BLaER1 (cell line): ENCODE measurements at regions not wholly inside any gene's neighbourhood (a gene's known extent, or its start where the extent isn't known, plus 50 kb on each side); places are given as distances from the start of the nearest gene placed in this dataset.

Source experiments
- H3K27ac ChIP-seq: shearing (Covaris generic); formaldehyde crosslinking; 2 replicates; pipeline ENCODE4 v1.8.1; 2022
- H3K27me3 ChIP-seq: shearing (Covaris generic); formaldehyde crosslinking; 2 replicates; pipeline ENCODE4 v1.8.1; 2022
- H3K36me3 ChIP-seq: shearing (Covaris generic); formaldehyde crosslinking; 2 replicates; pipeline ENCODE4 v1.8.1; 2022
- H3K4me1 ChIP-seq: shearing (Covaris generic); formaldehyde crosslinking; 2 replicates; pipeline ENCODE4 v1.8.1; 2022
- H3K4me2 ChIP-seq: shearing (Covaris generic); formaldehyde crosslinking; 2 replicates; pipeline ENCODE4 v1.8.1; 2022
- H3K4me3 ChIP-seq: shearing (Covaris generic); formaldehyde crosslinking; 2 replicates; pipeline ENCODE4 v1.8.1; 2022
- H3K9ac ChIP-seq: shearing (Covaris generic); formaldehyde crosslinking; 2 replicates; pipeline ENCODE4 v1.8.1; 2022
- H3K9me3 ChIP-seq: shearing (Covaris generic); formaldehyde crosslinking; 2 replicates; pipeline ENCODE4 v1.8.1; 2022
- H4K20me1 ChIP-seq: shearing (Covaris generic); formaldehyde crosslinking; 2 replicates; pipeline ENCODE4 v1.8.1; 2022
- Cebpa-rat ChIP-seq: shearing (Covaris generic); IDR thresholded peaks from 2 replicates; pipeline ENCODE4 v1.8.1; 2022

GRCh38 chr2:223414646-223415045 lies 187.5 kb downstream of the SCG2 start:
- Histone ChIP-seq H3K4me1 (peaks cover 6% of the 10 kb centered on the region), H3K27me3 (no peaks in the 10 kb centered on the region), H3K4me3 (no peak overlapping the region), H4K20me1 (no peaks in the 10 kb centered on the region), H3K4me2 (no peak overlapping the region), H3K9me3 (no peaks in the 10 kb centered on the region), H3K9ac (no peak overlapping the region), H3K36me3 (no peaks in the 10 kb centered on the region), H3K27ac (no peak overlapping the region)
- no peak for TF ChIP-seq Cebpa-rat

- TF ChIP-seq Cebpa-rat, result no peak
- Histone ChIP-seq H3K27me3 (no peaks in the 10 kb centered on the region), H3K9me3 (no peaks in the 10 kb centered on the region), H3K4me2 (no peak overlapping the region), H3K27ac (no peak overlapping the region), H3K9ac (no peak overlapping the region), H3K36me3 (no peaks in the 10 kb centered on the region), H4K20me1 (no peaks in the 10 kb centered on the region), H3K4me3 (no peak overlapping the region), H3K4me1 (peaks cover 6% of the 10 kb centered on the region)
Observed at GRCh38 chr2:223415071-223415470, 187.1 kb downstream of the SCG2 start.

GRCh38 chr2:223416815-223417610 lies 185.1 kb downstream of the SCG2 start:
- Histone ChIP-seq H3K27ac (no peak overlapping the region), H3K4me2 (no peak overlapping the region), H3K36me3 (no peaks in the 10 kb centered on the region), H3K4me3 (no peak overlapping the region), H4K20me1 (no peaks in the 10 kb centered on the region), H3K4me1 (peaks cover 6% of the 10 kb centered on the region), H3K9me3 (no peaks in the 10 kb centered on the region), H3K27me3 (no peaks in the 10 kb centered on the region), H3K9ac (no peak overlapping the region)
- TF ChIP-seq Cebpa-rat, result no peak

- no peaks in the 10 kb centered on the region for H3K36me3 ChIP-seq
- no peak overlapping the region for H3K9ac ChIP-seq
- no peak overlapping the region for H3K27ac ChIP-seq
- no peaks in the 10 kb centered on the region for H3K9me3 ChIP-seq
- H3K27me3 ChIP-seq, result no peaks in the 10 kb centered on the region
- TF ChIP-seq Cebpa-rat, result no peak
- no peak overlapping the region for H3K4me2 ChIP-seq
- H4K20me1 ChIP-seq, result no peaks in the 10 kb centered on the region
- no peaks in the 10 kb centered on the region; the same call in 1 of the 2 replicates for H3K4me1 ChIP-seq
- no peak overlapping the region for H3K4me3 ChIP-seq
Observed at GRCh38 chr2:223418131-223418530, 184.0 kb downstream of the SCG2 start.

GRCh38 chr2:223418604-223419199 lies 183.5 kb downstream of the SCG2 start:
- H3K27me3 ChIP-seq, result no peaks in the 10 kb centered on the region
- no peaks in the 10 kb centered on the region for H4K20me1 ChIP-seq
- H3K9me3 ChIP-seq, result no peaks in the 10 kb centered on the region; the same call in 1 of the 2 replicates
- TF ChIP-seq Cebpa-rat, result no peak
- H3K4me3 ChIP-seq, result no peak overlapping the region
- no peak overlapping the region for H3K27ac ChIP-seq
- H3K9ac ChIP-seq, result no peak overlapping the region
- H3K36me3 ChIP-seq, result no peaks in the 10 kb centered on the region
- H3K4me1 ChIP-seq, result no peaks in the 10 kb centered on the region
- no peak overlapping the region for H3K4me2 ChIP-seq

- TF ChIP-seq Cebpa-rat, result no peak
- Histone ChIP-seq H3K9me3 (no peaks in the 10 kb centered on the region; the same call in 1 of the 2 replicates), H3K4me1 (no peaks in the 10 kb centered on the region)
Observed at GRCh38 chr2:223420048-223420447, 182.1 kb downstream of the SCG2 start.

GRCh38 chr2:223431479-223431878 lies 170.7 kb downstream of the SCG2 start:
- Histone ChIP-seq H3K27ac (no peak overlapping the region), H3K36me3 (no peaks in the 10 kb centered on the region), H3K27me3 (no peaks in the 10 kb centered on the region), H3K4me3 (no peak overlapping the region), H3K4me2 (no peak overlapping the region), H3K9ac (no peak overlapping the region), H3K9me3 (0 out of 2 replicates have a peak, but pooled peaks cover 8% of the 10 kb centered on the region), H3K4me1 (no peaks in the 10 kb centered on the region), H4K20me1 (no peaks in the 10 kb centered on the region)
- no peak for TF ChIP-seq Cebpa-rat

More at GRCh38 chr2:223420048-223420447, 182.1 kb downstream of the SCG2 start:
- Histone ChIP-seq H3K27ac (no peak overlapping the region), H3K36me3 (no peaks in the 10 kb centered on the region), H3K4me2 (no peak overlapping the region), H3K9ac (no peak overlapping the region), H3K4me3 (no peak overlapping the region), H3K27me3 (no peaks in the 10 kb centered on the region), H4K20me1 (no peaks in the 10 kb centered on the region)

- no peak overlapping the region for H3K9ac ChIP-seq
- H3K27ac ChIP-seq, result no peak overlapping the region
- H3K27me3 ChIP-seq, result no peaks in the 10 kb centered on the region
- H4K20me1 ChIP-seq, result no peaks in the 10 kb centered on the region
- no peak overlapping the region for H3K4me2 ChIP-seq
- no peaks in the 10 kb centered on the region for H3K9me3 ChIP-seq
- H3K36me3 ChIP-seq, result no peaks in the 10 kb centered on the region
- no peak overlapping the region for H3K4me3 ChIP-seq
- no peak for TF ChIP-seq Cebpa-rat
- H3K4me1 ChIP-seq, result no peaks in the 10 kb centered on the region
Observed at GRCh38 chr2:223433461-223433860, 168.7 kb downstream of the SCG2 start.

- no peak for TF ChIP-seq Cebpa-rat
Observed at GRCh38 chr2:223437788-223438187, 164.4 kb downstream of the SCG2 start.

GRCh38 chr2:223439184-223439583 lies 163.0 kb downstream of the SCG2 start:
- no peaks in the 10 kb centered on the region for H3K36me3 ChIP-seq
- H3K27ac ChIP-seq, result no peak overlapping the region
- no peaks in the 10 kb centered on the region for H3K4me1 ChIP-seq
- no peak overlapping the region for H3K4me2 ChIP-seq
- no peaks in the 10 kb centered on the region for H3K27me3 ChIP-seq
- no peaks in the 10 kb centered on the region for H4K20me1 ChIP-seq
- no peaks in the 10 kb centered on the region for H3K9me3 ChIP-seq
- no peak overlapping the region for H3K9ac ChIP-seq
- no peak overlapping the region for H3K4me3 ChIP-seq
- no peak for TF ChIP-seq Cebpa-rat

More at GRCh38 chr2:223437788-223438187, 164.4 kb downstream of the SCG2 start:
- H3K36me3 ChIP-seq, result no peaks in the 10 kb centered on the region
- H3K4me1 ChIP-seq, result no peaks in the 10 kb centered on the region
- no peaks in the 10 kb centered on the region for H3K9me3 ChIP-seq
- H3K27me3 ChIP-seq, result no peaks in the 10 kb centered on the region
- H4K20me1 ChIP-seq, result no peaks in the 10 kb centered on the region
- no peak overlapping the region for H3K4me3 ChIP-seq
- no peak overlapping the region for H3K4me2 ChIP-seq
- H3K9ac ChIP-seq, result no peak overlapping the region
- H3K27ac ChIP-seq, result no peak overlapping the region
